ENCODE measurements at regions not wholly inside any gene's neighbourhood (a gene's known extent, or its start where the extent isn't known, plus 50 kb on each side); places are given as distances from the start of the nearest gene placed in this dataset.

GRCh38 chr14:101482066-101482465, 79.2 kb upstream of the DIO3 start:
- DNase-seq, result no peak

GRCh38 chr14:101483829-101484228, 77.5 kb upstream of the DIO3 start:
- no peak for DNase-seq

- no peak for DNase-seq
Observed at GRCh38 chr14:101489092-101489760, 72.1 kb upstream of the DIO3 start.

GRCh38 chr14:101490771-101491170, 70.5 kb upstream of the DIO3 start:
- DNase-seq, result no peak

GRCh38 chr14:101491841-101492240, 69.5 kb upstream of the DIO3 start:
- DNase-seq, result no peak

- DNase-seq, result no peak
Observed at GRCh38 chr14:101492716-101493115, 68.6 kb upstream of the DIO3 start.

- no peak for DNase-seq
Observed at GRCh38 chr14:101494826-101495225, 66.5 kb upstream of the DIO3 start.

- DNase-seq, result no peak
Observed at GRCh38 chr14:101495284-101495683, 66.0 kb upstream of the DIO3 start.

GRCh38 chr14:101495827-101496775, 65.2 kb upstream of the DIO3 start:
- no peak for DNase-seq

GRCh38 chr14:101496776-101497683, 64.3 kb upstream of the DIO3 start:
- DNase-seq, result no peak

- no peak for DNase-seq
Observed at GRCh38 chr14:101497684-101498525, 63.4 kb upstream of the DIO3 start.

- no peak for DNase-seq
Observed at GRCh38 chr14:101498526-101498860, 62.8 kb upstream of the DIO3 start.

GRCh38 chr14:101499080-101499479, 62.2 kb upstream of the DIO3 start:
- DNase-seq, result no peak

- DNase-seq, result no peak
Observed at GRCh38 chr14:101499513-101499912, 61.8 kb upstream of the DIO3 start.

GRCh38 chr14:101500061-101500460, 61.2 kb upstream of the DIO3 start:
- DNase-seq, result no peak

GRCh38 chr14:101500681-101501080, 60.6 kb upstream of the DIO3 start:
- DNase-seq, result no peak

- no peak for DNase-seq
Observed at GRCh38 chr14:101501341-101501740, 60.0 kb upstream of the DIO3 start.

GRCh38 chr14:101501858-101502615, 59.3 kb upstream of the DIO3 start:
- no peak for DNase-seq

- DNase-seq, result no peak
Observed at GRCh38 chr14:101502761-101503392, 58.4 kb upstream of the DIO3 start.

GRCh38 chr14:101503431-101504095, 57.7 kb upstream of the DIO3 start:
- no peak for DNase-seq
